ENCODE measurements at regions not wholly inside any gene's neighbourhood (a gene's known extent, or its start where the extent isn't known, plus 50 kb on each side); places are given as distances from the start of the nearest gene placed in this dataset.

GRCh38 chr16:29158785-29159184, 173.9 kb downstream of the LAT start:
- TF ChIP-seq ATF6 (CRISPR knock-in tag; IDR thresholded peaks at IDR 0.05) (no peak), RHOXF2B (CRISPR knock-in tag; conservative IDR thresholded peaks at IDR 0.05) (no peak), CBFB (CRISPR knock-in tag; IDR thresholded peaks at IDR 0.05) (no peak), BCLAF1 (IDR thresholded peaks at IDR 0.05; ENCODE audit: borderline replicate concordance in 1 of 2, control insufficient read depth in 1 of 2, low read depth in 2 of 2, low read length in 1 of 2) (no peak), YY1 (IDR thresholded peaks at IDR 0.05; ENCODE audit: borderline replicate concordance in 1 of 3, control insufficient read depth in 1 of 3, extremely low read depth in 1 of 3, insufficient read depth in 3 of 3, insufficient read length in 1 of 3, insufficient replicate concordance in 2 of 3, low read depth in 1 of 3, low read length in 2 of 3) (no peak), SNRNP70 (optimal IDR thresholded peaks at IDR 0.05; ENCODE audit: low read depth, low read length) (no peak), SMC3 (conservative IDR thresholded peaks at IDR 0.05; ENCODE audit: insufficient read depth, low read depth, low read length) (no peak), ZNF174 (CRISPR knock-in tag; IDR thresholded peaks at IDR 0.05) (no peak), BDP1 (IDR thresholded peaks at IDR 0.05; ENCODE audit: insufficient read depth, insufficient read length) (no peak)

Measured in K562 (cell line).